ENCODE measurements at regions not wholly inside any gene's neighbourhood (a gene's known extent, or its start where the extent isn't known, plus 50 kb on each side); places are given as distances from the start of the nearest gene placed in this dataset.

- TF ChIP-seq TEAD4 (IDR thresholded peaks at IDR 0.05; ENCODE audit: low read depth, low read length) = no peak
- no peak for TF ChIP-seq CTCF (IDR thresholded peaks at IDR 0.05; ENCODE audit: control extremely low read depth in 1 of 3, insufficient read depth in 1 of 3, low read depth in 1 of 3, low read length in 3 of 3)
- TF ChIP-seq RBBP5 (IDR thresholded peaks at IDR 0.05; ENCODE audit: borderline replicate concordance, low read depth, low read length) = no peak
These were observed 810.9 kb downstream of the NSUN3 start for GRCh38 chr3:94873751-94874150.

Data from H1 (cell line).